Cerebellar cortex (tissue), 1 donor: ENCODE measurements at regions not wholly inside any gene's neighbourhood (a gene's known extent, or its start where the extent isn't known, plus 50 kb on each side); places are given as distances from the start of the nearest gene placed in this dataset.
"Not testable (repeated sequence)": the region's sequence is repeated elsewhere in the genome, so short reads cannot be mapped to it uniquely, and the experiment has no call there.

Experiments used
- DNase-seq: peaks from one replicate; pipeline ENCODE4 v3.0.0-alpha.2; 2015; ENCODE audit warnings: low spot score

DNA sequence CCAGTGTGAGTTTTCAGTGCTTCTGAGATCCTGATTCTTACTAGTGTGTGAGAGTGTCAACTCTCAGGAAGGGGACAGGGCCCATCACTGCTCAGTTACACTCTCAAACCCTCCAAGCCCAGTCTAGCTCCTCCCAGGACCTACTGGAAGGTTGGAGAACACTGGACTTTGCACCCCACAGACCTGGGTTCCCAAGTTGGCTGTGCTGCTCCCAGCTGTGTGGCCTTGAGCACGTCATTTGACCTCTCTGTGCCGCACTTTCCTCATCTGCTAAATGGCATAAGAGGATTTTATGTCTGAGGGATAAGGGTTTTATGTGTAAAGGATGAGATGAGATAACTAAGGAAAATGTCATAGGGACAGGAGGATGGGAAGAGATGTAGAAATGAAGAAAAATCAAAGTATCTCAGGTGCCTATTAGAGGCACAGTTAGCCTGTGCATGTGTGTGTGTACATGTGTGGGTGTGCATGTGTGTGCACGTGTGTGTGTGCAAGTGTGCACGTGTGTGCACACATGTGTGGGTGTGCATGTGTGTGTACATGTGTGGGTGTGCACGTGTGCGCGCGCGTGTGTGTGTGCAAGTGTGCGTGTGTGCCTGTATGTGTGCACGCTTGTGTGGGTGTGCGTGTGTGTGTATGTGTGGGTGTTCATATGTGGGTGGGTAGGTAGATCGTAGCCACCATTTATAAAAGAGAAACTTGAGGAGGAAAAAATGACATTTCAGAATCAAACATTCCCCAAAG, 108.0 kb upstream of the GRK3 start:
- not testable (repeated sequence) for DNase-seq

GRCh38 chr22:25458631-25459030, 105.8 kb upstream of the GRK3 start:
- not testable (repeated sequence) for DNase-seq

DNA sequence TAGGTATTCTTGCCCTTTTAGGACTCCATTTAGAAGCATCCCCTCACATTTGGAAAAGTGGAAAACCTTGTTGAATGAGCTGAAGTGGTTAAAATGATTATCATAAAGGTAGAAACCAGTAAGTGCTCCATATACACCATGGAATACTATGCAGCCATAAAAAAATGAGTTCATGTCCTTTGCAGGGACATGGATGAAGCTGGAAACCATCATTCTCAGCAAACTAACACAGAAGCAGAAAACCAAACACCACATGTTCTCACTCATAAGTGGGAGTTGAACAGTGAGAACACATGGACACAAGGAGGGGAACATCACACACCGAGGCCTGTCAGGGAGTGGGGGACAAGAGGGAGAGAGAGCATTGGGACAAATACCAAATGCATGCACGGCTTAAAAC, 103.8 kb upstream of the GRK3 start:
- not testable (repeated sequence) for DNase-seq

GRCh38 chr22:25461301-25461700, 103.2 kb upstream of the GRK3 start:
- DNase-seq, result no peak

GRCh38 chr22:25462474-25463346, 101.8 kb upstream of the GRK3 start:
- peak; percentile 85 for DNase-seq

DNA sequence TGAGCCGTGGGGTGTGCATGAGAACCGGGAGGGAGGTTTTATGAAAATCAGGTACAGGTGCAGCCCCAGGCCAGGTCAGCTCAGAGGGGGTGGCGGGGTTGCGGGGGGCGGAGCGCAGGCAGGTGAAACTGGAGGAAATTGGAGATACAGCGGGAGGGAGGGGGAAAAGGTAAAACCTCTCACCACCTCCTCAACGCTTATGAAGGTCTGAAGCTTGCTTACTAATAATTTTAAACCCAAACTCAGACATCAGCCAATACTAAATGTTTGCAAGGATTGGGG, 101.2 kb upstream of the GRK3 start:
- not testable (repeated sequence) for DNase-seq

DNA sequence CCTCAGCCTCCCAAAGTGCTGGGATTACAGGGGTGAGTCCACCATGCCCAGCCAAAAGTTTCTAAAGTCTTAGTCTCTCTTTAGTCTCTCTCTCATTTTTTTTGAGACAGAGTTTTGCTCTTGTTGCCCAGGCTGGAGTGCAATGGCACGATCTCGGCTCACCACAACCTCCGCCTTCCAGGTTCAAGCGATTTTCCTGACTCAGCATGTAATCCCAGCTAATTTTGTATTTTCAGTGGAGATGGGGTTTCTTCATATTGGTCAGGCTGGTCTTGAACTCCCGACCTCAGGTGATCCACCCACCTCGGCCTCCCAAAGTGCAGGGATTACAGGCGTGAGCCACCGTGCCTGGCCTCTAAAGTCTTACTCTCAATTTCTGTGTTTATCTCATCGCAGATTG, 100.1 kb upstream of the GRK3 start:
- not testable (repeated sequence) for DNase-seq

DNA sequence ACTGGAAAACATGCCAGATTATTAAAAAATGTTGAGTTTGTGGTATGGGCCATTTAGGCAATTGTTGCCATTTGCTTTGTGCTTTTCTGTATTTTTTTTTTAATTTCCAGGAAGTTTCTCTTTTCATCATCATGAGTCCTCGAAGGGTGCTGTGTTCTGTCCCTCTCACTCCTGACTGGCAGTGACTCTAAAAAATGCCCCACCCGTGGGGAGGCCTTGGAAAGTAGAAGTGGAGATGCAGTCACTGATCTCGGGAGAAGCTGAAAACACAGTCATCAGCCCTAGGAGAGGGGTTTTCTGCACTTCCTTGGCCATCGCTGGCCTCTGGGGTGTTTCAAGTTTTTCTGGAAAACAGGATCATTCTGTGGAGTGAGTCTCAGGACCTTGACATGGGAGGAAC, 98.5 kb upstream of the GRK3 start:
- no peak for DNase-seq

DNA sequence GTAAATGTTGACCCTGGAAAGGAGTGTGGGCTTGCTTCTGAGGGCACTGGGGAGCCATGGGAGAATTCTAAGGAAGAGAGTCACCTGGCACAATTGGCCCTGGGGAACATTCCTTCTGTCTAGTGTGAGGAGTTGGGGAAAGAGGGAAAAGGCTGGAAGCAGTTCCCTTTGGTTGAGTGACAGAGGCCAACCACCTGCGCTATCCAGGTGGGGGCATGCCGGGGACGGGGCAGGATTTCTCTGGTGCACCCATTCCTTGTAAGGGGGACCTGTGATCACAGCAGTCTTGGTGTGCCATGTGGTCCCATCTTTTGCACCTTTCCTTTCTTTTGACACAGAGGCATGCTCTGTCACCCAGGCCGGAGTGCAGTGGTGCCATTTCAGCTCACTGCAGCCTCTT, 92.1 kb upstream of the GRK3 start:
- DNase-seq, result no peak

GRCh38 chr22:25475257-25476022, 89.0 kb upstream of the GRK3 start:
- DNase-seq, result no peak

- DNase-seq, result no peak
Measured at GRCh38 chr22:25477358-25477757, 87.1 kb upstream of the GRK3 start.

GRCh38 chr22:25478111-25478510, 86.4 kb upstream of the GRK3 start:
- no peak for DNase-seq

- DNase-seq, result peak; percentile 52
Measured at GRCh38 chr22:25478528-25478927, 85.9 kb upstream of the GRK3 start.

GRCh38 chr22:25480868-25481267, 83.6 kb upstream of the GRK3 start:
- DNase-seq, result not testable (repeated sequence)

- peak; percentile 55 for DNase-seq
Measured at GRCh38 chr22:25482091-25482760, 82.2 kb upstream of the GRK3 start.

GRCh38 chr22:25482868-25483639, 81.4 kb upstream of the GRK3 start:
- DNase-seq, result peak; percentile 98

DNA sequence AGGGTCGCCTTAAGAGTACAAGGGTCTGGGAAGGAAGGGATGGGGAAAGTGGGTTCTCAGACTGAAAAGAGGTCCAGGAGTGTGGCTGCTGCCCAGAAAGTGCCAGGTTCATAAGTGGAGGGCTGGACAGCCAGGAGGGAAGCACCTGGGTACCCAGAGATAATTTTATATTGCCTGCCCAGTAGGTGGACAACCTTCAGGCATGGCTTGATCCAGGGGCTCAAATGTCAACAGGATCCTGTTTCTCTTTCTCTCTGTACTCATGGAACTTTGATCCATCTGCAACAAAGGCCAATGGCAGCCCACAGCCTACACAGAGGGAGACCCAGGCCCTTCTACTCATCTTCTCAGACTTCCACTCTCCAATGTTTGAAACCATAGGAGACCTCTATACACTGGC, 80.5 kb upstream of the GRK3 start:
- no peak for DNase-seq

DNA sequence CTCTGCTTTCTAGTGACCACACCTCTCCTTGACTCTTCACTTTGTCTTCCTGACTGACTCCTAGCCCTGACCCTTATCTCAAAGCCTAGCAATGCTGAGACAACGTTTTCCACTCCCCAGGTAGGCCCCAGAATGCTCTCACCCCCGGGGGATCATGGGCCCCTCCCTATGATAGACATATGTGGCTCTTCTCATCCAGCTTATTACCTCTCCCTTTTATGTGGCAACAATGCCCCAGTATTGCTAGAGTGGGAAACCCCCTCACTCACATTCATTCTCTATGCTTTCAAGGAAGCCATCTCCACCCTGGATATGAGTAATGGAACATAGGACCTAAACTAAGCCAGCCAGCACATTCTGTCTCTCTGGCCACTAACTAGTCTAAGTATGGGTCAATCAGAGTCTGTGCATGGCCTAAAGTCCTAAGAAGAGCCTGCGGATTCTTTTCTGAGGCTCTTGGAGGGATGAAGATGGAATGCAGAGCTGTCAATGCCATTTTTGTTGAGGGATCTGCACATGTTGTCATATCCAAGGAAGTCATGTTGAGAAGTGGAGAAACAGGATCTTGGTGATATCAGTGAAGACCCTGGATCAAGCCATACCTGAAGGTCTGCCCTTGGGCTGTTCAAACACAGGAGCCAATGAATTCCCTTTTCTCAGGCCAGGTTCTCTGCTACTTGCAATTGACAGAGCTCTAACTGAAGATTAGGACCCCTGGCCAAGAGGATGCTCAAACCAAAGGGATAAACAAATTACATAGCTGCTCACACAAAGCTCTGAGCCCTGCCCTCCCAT, 79.8 kb upstream of the GRK3 start:
- no peak for DNase-seq

- DNase-seq, result no peak
Measured at GRCh38 chr22:25485626-25486545, 78.6 kb upstream of the GRK3 start.
